GM12891 (cell line): ENCODE measurements at regions not wholly inside any gene's neighbourhood (a gene's known extent, or its start where the extent isn't known, plus 50 kb on each side); places are given as distances from the start of the nearest gene placed in this dataset.

Experiments used
- POLR2A ChIP-seq: IDR thresholded peaks from 2 replicates; pipeline ENCODE4 v1.6.1; 2011; ENCODE audit warnings: low read depth, low read length, control low read depth
- POLR2AphosphoS5 ChIP-seq: IDR thresholded peaks from 2 replicates; pipeline ENCODE4 v1.6.1; 2011; ENCODE audit warnings: low read depth, low read length, control low read depth
- TAF1 ChIP-seq: IDR thresholded peaks from 2 replicates; pipeline ENCODE4 v1.6.1; 2011; ENCODE audit warnings: low read depth, low read length, control low read depth

DNA sequence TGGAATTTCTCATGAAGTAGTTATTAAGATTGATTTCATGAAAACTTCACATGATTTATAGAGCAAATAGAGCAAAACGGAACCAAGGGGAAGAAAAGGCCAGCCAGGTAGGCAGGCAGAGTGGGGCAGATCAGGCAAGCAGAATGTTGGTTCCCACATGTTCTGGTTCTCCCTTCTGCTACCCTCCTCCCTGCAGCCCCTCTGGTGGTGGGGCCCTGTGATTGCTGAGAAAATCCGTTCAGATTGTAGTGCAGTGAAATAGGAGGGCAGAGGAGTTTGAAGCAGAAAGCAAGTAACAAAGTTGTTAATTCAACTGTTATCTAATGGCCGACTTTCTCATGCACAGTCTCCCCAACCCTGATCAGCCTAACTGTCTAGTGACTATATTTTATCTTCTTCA, 185.3 kb downstream of the MID1IP1 start:
- TF ChIP-seq POLR2A (no peak), TAF1 (no peak), POLR2AphosphoS5 (no peak)
